H1 (cell line): ENCODE measurements at regions not wholly inside any gene's neighbourhood (a gene's known extent, or its start where the extent isn't known, plus 50 kb on each side); places are given as distances from the start of the nearest gene placed in this dataset.
A peak's percentile ranks its signal among the peaks of the same experiment; 100 is the strongest.

Experiments used
- CTCF ChIA-PET: fragments of 300-600 bp; sonication (Branson Sonifier 250); formaldehyde crosslinking; loops from one replicate; lab custom pipeline; 2021; ENCODE audit not compliant: partially characterized antibody; lab: Charles Lee
- POLR2A ChIA-PET: fragments of 300-600 bp; sonication (Branson Sonifier 250); formaldehyde crosslinking; loops from one replicate; lab custom pipeline; 2021; ENCODE audit warnings: inconsistent platforms; ENCODE audit not compliant: partially characterized antibody; lab: Charles Lee
- DNase-seq, 2 experiments: peaks; one replicate each; pipeline versions ENCODE4 v3.0.0 to v3.0.0-alpha.2; 2010 to 2022; ENCODE audit warnings: low spot score in 2 of 2, low read depth in 1 of 2, mixed read lengths in 1 of 2
- FAIRE-seq: peaks from 2 replicates; lab custom pipeline; 2011; peaks lifted over from hg19 to GRCh38; lab: Jason Lieb, UNC
- H2AFZ ChIP-seq: 2 replicates; pipeline ENCODE4 v1.8.1; 2012; ENCODE audit warnings: low read length, inconsistent platforms
- H2AK5ac ChIP-seq: 2 replicates; pipeline ENCODE4 v1.6.1; 2013; ENCODE audit warnings: low read depth, low read length
- H2BK120ac ChIP-seq: replicated peaks from 2 replicates; pipeline ENCODE3; 2013; ENCODE audit warnings: low read depth, low read length, inconsistent platforms
- H2BK12ac ChIP-seq: 2 replicates; pipeline ENCODE4 v1.6.1; 2013; ENCODE audit warnings: low read depth, low read length
- H2BK15ac ChIP-seq: 2 replicates; pipeline ENCODE4 v1.6.1; 2013; ENCODE audit warnings: low read length
- H2BK20ac ChIP-seq: 2 replicates; pipeline ENCODE4 v1.6.1; 2013; ENCODE audit warnings: low read length
- H2BK5ac ChIP-seq: 2 replicates; pipeline ENCODE4 v1.6.1; 2013; ENCODE audit warnings: low read depth, low read length
- H3K14ac ChIP-seq: 2 replicates; pipeline ENCODE4 v1.6.1; 2013; ENCODE audit warnings: inconsistent platforms; ENCODE audit not compliant: insufficient read length
- H3K18ac ChIP-seq: 2 replicates; pipeline ENCODE4 v1.6.1; 2013; ENCODE audit warnings: low read length; ENCODE audit errors: extremely low read depth
- H3K23ac ChIP-seq: 2 replicates; pipeline ENCODE4 v1.6.1; 2013; ENCODE audit warnings: inconsistent platforms; ENCODE audit not compliant: insufficient read length
- H3K23me2 ChIP-seq: 2 replicates; pipeline ENCODE4 v1.6.1; 2013; ENCODE audit warnings: low read depth, low read length
- H3K27ac ChIP-seq: 2 replicates; pipeline ENCODE4 v1.6.1; 2011; ENCODE audit warnings: low read depth, low read length, inconsistent platforms
- H3K27me3 ChIP-seq, 4 experiments: replicated peaks in 1 of 4; 1 replicate in 1 of 4; 2 replicates in 3 of 4; pipeline versions ENCODE4 v1.6.1 to v1.8.1; 2011 to 2013; ENCODE audit warnings: low read length in 3 of 4, mild to moderate bottlenecking in 3 of 4, inconsistent platforms in 2 of 4, mixed read lengths in 2 of 4, moderate library complexity in 1 of 4; ENCODE audit not compliant: control insufficient read depth in 3 of 4, insufficient read depth in 3 of 4; ENCODE audit errors: extremely low read depth in 1 of 4
- H3K36me3 ChIP-seq, 4 experiments: 2 replicates each; pipeline versions ENCODE4 v1.6.1 to v1.8.1; 2011 to 2013; ENCODE audit warnings: mild to moderate bottlenecking in 4 of 4, low read length in 3 of 4, moderate library complexity in 2 of 4, control low read depth in 1 of 4, inconsistent platforms in 1 of 4; ENCODE audit not compliant: insufficient read depth in 4 of 4, control insufficient read depth in 2 of 4
- H3K4ac ChIP-seq: replicated peaks from 2 replicates; pipeline ENCODE3; 2013; ENCODE audit warnings: low read length, low read depth, mixed read lengths, inconsistent platforms; ENCODE audit not compliant: insufficient read length
- H3K4me1 ChIP-seq, 4 experiments: replicated peaks in 1 of 4; 1 replicate in 1 of 4; 2 replicates in 3 of 4; pipeline versions ENCODE4 v1.6.1 to v1.8.1; 2011 to 2013; ENCODE audit warnings: low read length in 3 of 4, inconsistent platforms in 2 of 4, mixed read lengths in 1 of 4; ENCODE audit not compliant: insufficient read depth in 4 of 4, control insufficient read depth in 3 of 4
- H3K4me2 ChIP-seq, 2 experiments: 2 replicates each; pipeline versions ENCODE4 v1.6.1 to v1.8.1; 2011 to 2013; ENCODE audit warnings: low read depth in 2 of 2, low read length in 2 of 2, control low read depth in 1 of 2, inconsistent platforms in 1 of 2, mild to moderate bottlenecking in 1 of 2; ENCODE audit not compliant: insufficient read depth in 1 of 2
- H3K4me3 ChIP-seq, 4 experiments: fragments of 200-600, 300-600 bp in 1 of 4; sonication (generic), shearing (Covaris generic), sonication (Bioruptor Twin) in 1 of 4; 2 replicates each; pipeline versions ENCODE4 v1.5.1 to v1.8.1; 2011 to 2016; ENCODE audit warnings: low read length in 4 of 4, low read depth in 3 of 4, control low read depth in 2 of 4, inconsistent platforms in 2 of 4, mild to moderate bottlenecking in 2 of 4, mixed read lengths in 1 of 4, moderate library complexity in 1 of 4; ENCODE audit not compliant: insufficient read depth in 2 of 4; ENCODE audit errors: extremely low read depth in 1 of 4
- H3K56ac ChIP-seq: replicated peaks from 2 replicates; pipeline ENCODE3; 2013; ENCODE audit warnings: low read depth, mild to moderate bottlenecking, mixed read lengths, low read length, inconsistent platforms; ENCODE audit not compliant: insufficient read length
- H3K79me1 ChIP-seq: 2 replicates; pipeline ENCODE4 v1.6.1; 2013; ENCODE audit warnings: low read depth, low read length, control low read depth
- H3K79me2 ChIP-seq, 2 experiments: 2 replicates each; pipeline versions ENCODE4 v1.6.1 to v1.8.1; 2012 to 2013; ENCODE audit warnings: low read length in 2 of 2, mild to moderate bottlenecking in 2 of 2, inconsistent platforms in 1 of 2; ENCODE audit not compliant: insufficient read depth in 2 of 2, control insufficient read depth in 1 of 2
- H3K9ac ChIP-seq, 4 experiments: replicated peaks in 1 of 4; 1 replicate in 1 of 4; 2 replicates in 3 of 4; pipeline versions ENCODE4 v1.6.1 to v1.8.1; 2011 to 2013; ENCODE audit warnings: low read depth in 3 of 4, low read length in 3 of 4, control low read depth in 2 of 4, mild to moderate bottlenecking in 2 of 4, moderate library complexity in 2 of 4, inconsistent platforms in 1 of 4; ENCODE audit errors: extremely low read depth in 1 of 4
- H3K9me3 ChIP-seq, 2 experiments: 2 replicates each; pipeline versions ENCODE4 v1.6.1 to v1.8.1; 2012 to 2013; ENCODE audit warnings: mild to moderate bottlenecking in 2 of 2, moderate library complexity in 2 of 2, control low read depth in 1 of 2, inconsistent platforms in 1 of 2, low read depth in 1 of 2, low read length in 1 of 2, mixed read lengths in 1 of 2; ENCODE audit not compliant: insufficient read depth in 2 of 2
- H4K20me1 ChIP-seq, 2 experiments: replicated peaks in 1 of 2; 2 replicates each; pipeline versions ENCODE3 to v1.8.1; 2011 to 2013; ENCODE audit warnings: inconsistent platforms in 2 of 2, low read length in 2 of 2, mild to moderate bottlenecking in 1 of 2; ENCODE audit not compliant: insufficient read depth in 2 of 2, control insufficient read depth in 1 of 2
- H4K5ac ChIP-seq: 2 replicates; pipeline ENCODE4 v1.6.1; 2013; ENCODE audit warnings: low read length, low read depth, mixed read lengths, inconsistent platforms; ENCODE audit not compliant: insufficient read length
- H4K8ac ChIP-seq: 2 replicates; pipeline ENCODE4 v1.8.0; 2013; ENCODE audit warnings: mild to moderate bottlenecking, moderate library complexity, low read length, inconsistent platforms; ENCODE audit not compliant: insufficient read depth; ENCODE audit errors: extremely low read depth
- H4K91ac ChIP-seq: replicated peaks from 2 replicates; pipeline ENCODE3; 2013; ENCODE audit warnings: low read length, mixed read lengths, inconsistent platforms; ENCODE audit not compliant: insufficient read length
- CTCF ChIP-seq, 3 experiments: IDR thresholded peaks; 1 replicate in 2 of 3; 2 replicates in 1 of 3; pipeline versions ENCODE4 v1.5.1 to v1.6.1; 2011; ENCODE audit warnings: low read length in 3 of 3, mild to moderate bottlenecking in 3 of 3, inconsistent platforms in 2 of 3, low read depth in 1 of 3, moderate library complexity in 1 of 3; ENCODE audit not compliant: insufficient read depth in 1 of 3; ENCODE audit errors: control extremely low read depth in 1 of 3
- EP300 ChIP-seq, 2 experiments: IDR thresholded peaks; 1 replicate in 1 of 2; 2 replicates in 1 of 2; pipeline ENCODE4 v1.6.1; 2011 to 2012; ENCODE audit warnings: low read depth in 2 of 2, low read length in 2 of 2, mild to moderate bottlenecking in 2 of 2, borderline replicate concordance in 1 of 2, inconsistent platforms in 1 of 2, moderate library complexity in 1 of 2
- GTF2F1 ChIP-seq: IDR thresholded peaks from 2 replicates; pipeline ENCODE4 v1.6.1; 2012; ENCODE audit warnings: low read depth, low read length, improper control_type of control experiment, borderline replicate concordance
- RBBP5 ChIP-seq: IDR thresholded peaks from 2 replicates; pipeline ENCODE4 v1.7.1; 2012; ENCODE audit warnings: low read depth, mild to moderate bottlenecking, inconsistent platforms, low read length, moderate library complexity, borderline replicate concordance
- RFX5 ChIP-seq: IDR thresholded peaks from 2 replicates; pipeline ENCODE4 v1.6.1; 2011; ENCODE audit warnings: low read depth, low read length, improper control_type of control experiment, borderline replicate concordance
- RNF2 ChIP-seq: fragments of 200-900, 300-1000 bp; sonication (generic); IDR thresholded peaks from 2 replicates; pipeline ENCODE4 v1.7.1; 2016; ENCODE audit warnings: borderline replicate concordance, low read depth, mild to moderate bottlenecking, antibody characterized with exemption, low read length; ENCODE audit not compliant: poor library complexity, severe bottlenecking; ENCODE audit errors: missing control alignments
- SP1 ChIP-seq: IDR thresholded peaks from 2 replicates; pipeline ENCODE4 v1.6.1; 2011; ENCODE audit warnings: low read depth, low read length
- SRF ChIP-seq: IDR thresholded peaks from 2 replicates; pipeline ENCODE4 v1.6.1; 2011; ENCODE audit warnings: mild to moderate bottlenecking, low read depth, low read length, moderate library complexity
- TBP ChIP-seq: IDR thresholded peaks from 2 replicates; pipeline ENCODE4 v1.6.1; 2011; ENCODE audit warnings: low read depth, low read length, improper control_type of control experiment
- TEAD4 ChIP-seq: IDR thresholded peaks from 2 replicates; pipeline ENCODE4 v1.6.1; 2012; ENCODE audit warnings: low read depth, low read length, inconsistent platforms, mixed read lengths
- YY1 ChIP-seq: IDR thresholded peaks from 2 replicates; pipeline ENCODE4 v1.6.1; 2011; ENCODE audit warnings: low read depth, mild to moderate bottlenecking, low read length
- WGBS, 2 experiments: shearing (Covaris generic) in 1 of 2; methylation state at CpG; one replicate each; pipeline versions ENCODE4 v1.1.6 to v1.1.7; 2013 to 2015; ENCODE audit warnings: low lambda C conversion rate in 2 of 2, mixed read lengths in 2 of 2, inconsistent platforms in 1 of 2, low coverage in 1 of 2, missing lambda C conversion rate in 1 of 2; ENCODE audit not compliant: insufficient replicate concordance in 2 of 2, insufficient coverage in 1 of 2, insufficient read length in 1 of 2; ENCODE audit errors: extremely low coverage in 1 of 2, missing lambda C conversion rate in 1 of 2; 5-methylcytosine and 5-hydroxymethylcytosine counted together
- TF ChIP-seq, protein P1 (sequence below): IDR thresholded peaks from 2 replicates; pipeline ENCODE4 v1.6.1; 2012; ENCODE audit warnings: inconsistent platforms

DNA sequence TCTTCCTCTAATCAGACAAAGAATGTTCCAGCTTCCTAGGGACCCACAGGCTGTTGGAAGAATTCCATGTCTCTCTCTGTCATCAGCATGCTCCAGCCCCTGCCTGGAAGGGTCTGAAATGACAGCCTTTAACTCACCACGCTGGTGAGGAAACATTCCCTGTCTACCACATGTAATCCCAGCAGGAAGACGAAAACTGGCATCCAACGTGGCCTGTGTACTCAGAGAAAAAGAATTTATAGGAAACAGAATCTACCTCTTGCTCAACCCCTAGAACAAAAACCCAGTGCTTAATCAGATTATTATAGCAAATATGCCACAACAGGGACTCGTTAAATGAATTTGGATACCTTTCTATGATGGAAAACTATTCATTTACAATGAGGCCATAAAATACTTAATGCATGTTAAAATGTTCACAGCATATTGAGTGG, 147.3 kb upstream of the FOXF1 start:
- H3K14ac ChIP-seq = no peak overlapping the region
- no peaks in the 10 kb centered on the region for H3K36me3 ChIP-seq
- peaks cover 4 to 28% (median 7%) of the 10 kb centered on the region in 4 experiments for H3K4me1 ChIP-seq
- H3K79me2 ChIP-seq = no peaks in the 10 kb centered on the region
- peak overlapping the region; percentile 13 for H4K91ac ChIP-seq
- no peak overlapping the region for H3K4me3 ChIP-seq
- no peak for FAIRE-seq
- H4K5ac ChIP-seq = no peak overlapping the region
- no peak overlapping the region for H2BK12ac ChIP-seq
- H2AFZ ChIP-seq = no peak overlapping the region
- no peak overlapping the region for H3K4ac ChIP-seq
- no peaks in the 10 kb centered on the region for H3K27me3 ChIP-seq
- no peaks in the 10 kb centered on the region for H3K9me3 ChIP-seq
- H2AK5ac ChIP-seq = no peak overlapping the region
- POLR2A ChIA-PET = no interaction called here
- CTCF ChIA-PET = no interaction called here
- H3K79me1 ChIP-seq = no peaks in the 10 kb centered on the region
- H3K23me2 ChIP-seq = no peaks in the 10 kb centered on the region
- H3K27ac ChIP-seq = no peak overlapping the region
- WGBS, 2 experiments = 91% methylated on average over 4 of the region's 4 CpGs; no CpG with 5 or more reads in 1 of the 2 experiments
- H2BK20ac ChIP-seq = no peak overlapping the region
- no peaks in the 10 kb centered on the region for H4K20me1 ChIP-seq
- H2BK120ac ChIP-seq = no peak overlapping the region
- no peak overlapping the region for H3K23ac ChIP-seq
- H4K8ac ChIP-seq = no peak overlapping the region
- no peak overlapping the region for H2BK15ac ChIP-seq
- H3K18ac ChIP-seq = no peak overlapping the region
- no peak overlapping the region for H3K56ac ChIP-seq
- no peak overlapping the region for H2BK5ac ChIP-seq
- H3K4me2 ChIP-seq = no peak overlapping the region
- H3K9ac ChIP-seq = no peak overlapping the region
- DNase-seq = no peak
- TF ChIP-seq EP300 (IDR thresholded peaks at IDR 0.05; ENCODE audit: borderline replicate concordance in 1 of 2, low read depth in 2 of 2, low read length in 2 of 2) (no peak), RNF2 (no peak), CTCF (IDR thresholded peaks at IDR 0.05; ENCODE audit: control extremely low read depth in 1 of 3, insufficient read depth in 1 of 3, low read depth in 1 of 3, low read length in 3 of 3) (no peak), RBBP5 (no peak), GTF2F1 (no peak), SRF (no peak), RFX5 (no peak), SP1 (no peak), TBP (no peak), YY1 (no peak), TEAD4 (no peak)
- TF ChIP-seq, protein P1, sequence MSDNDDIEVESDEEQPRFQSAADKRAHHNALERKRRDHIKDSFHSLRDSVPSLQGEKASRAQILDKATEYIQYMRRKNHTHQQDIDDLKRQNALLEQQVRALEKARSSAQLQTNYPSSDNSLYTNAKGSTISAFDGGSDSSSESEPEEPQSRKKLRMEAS = no peak
